Stimulated activated CD8-positive, alpha-beta memory T cell treated with anti-CD3 and anti-CD28 coated beads, Interleukin-7, amount 100 ng/mL, for 1 hour (primary cell): ENCODE measurements at regions not wholly inside any gene's neighbourhood (a gene's known extent, or its start where the extent isn't known, plus 50 kb on each side); places are given as distances from the start of the nearest gene placed in this dataset.

Source experiments
- DNase-seq, 2 donors: peaks; one replicate each; pipeline ENCODE4 v3.0.0-alpha.2; 2020; ENCODE audit warnings: low read depth in 2 of 2

- no peak for DNase-seq
These were observed 51.5 kb upstream of the ANTXR2 start for GRCh38 chr4:80124246-80125211.
